A549 (cell line): ENCODE measurements at regions not wholly inside any gene's neighbourhood (a gene's known extent, or its start where the extent isn't known, plus 50 kb on each side); places are given as distances from the start of the nearest gene placed in this dataset.

Experiments used
- CEBPB ChIP-seq, 2 experiments: fragments of >200 bp in 1 of 2; sonication (Bioruptor Twin) in 1 of 2; formaldehyde crosslinking in 1 of 2; IDR thresholded peaks; 2 replicates each; pipeline ENCODE4 v1.6.1; 2012 to 2016
- CTCF ChIP-seq: fragments of >200 bp; sonication (Bioruptor Twin); formaldehyde crosslinking; IDR thresholded peaks from 3 replicates; pipeline ENCODE4 v1.5.1; 2016
- EP300 ChIP-seq, 2 experiments: fragments of >200 bp; sonication (Bioruptor Twin); formaldehyde crosslinking; IDR thresholded peaks; 2 replicates in 1 of 2; 3 replicates in 1 of 2; pipeline ENCODE4 v1.6.1; 2016 to 2017
- MAZ ChIP-seq: fragments of 150-350 bp; IDR thresholded peaks from 2 replicates; pipeline ENCODE4 v1.6.1; 2014; ENCODE audit warnings: antibody characterized with exemption, low read depth, low read length, borderline replicate concordance
- POLR2A ChIP-seq: IDR thresholded peaks from 2 replicates; pipeline ENCODE4 v1.6.1; 2012; ENCODE audit warnings: mild to moderate bottlenecking, low read length
- REST ChIP-seq: fragments of 200-600 bp; sonication (generic); IDR thresholded peaks from 2 replicates; pipeline ENCODE4 v1.6.1; 2016; ENCODE audit warnings: antibody characterized with exemption, mild to moderate bottlenecking, moderate library complexity

- TF ChIP-seq MAZ (no peak), POLR2A (no peak), CTCF (no peak), CEBPB (IDR thresholded peaks at IDR 0.05) (no peak), EP300 (IDR thresholded peaks at IDR 0.05) (no peak), REST (no peak)
Observed at GRCh38 chr14:94992046-94992445, 165.3 kb downstream of the DICER1 start.
